ENCODE measurements at regions not wholly inside any gene's neighbourhood (a gene's known extent, or its start where the extent isn't known, plus 50 kb on each side); places are given as distances from the start of the nearest gene placed in this dataset.

DNA sequence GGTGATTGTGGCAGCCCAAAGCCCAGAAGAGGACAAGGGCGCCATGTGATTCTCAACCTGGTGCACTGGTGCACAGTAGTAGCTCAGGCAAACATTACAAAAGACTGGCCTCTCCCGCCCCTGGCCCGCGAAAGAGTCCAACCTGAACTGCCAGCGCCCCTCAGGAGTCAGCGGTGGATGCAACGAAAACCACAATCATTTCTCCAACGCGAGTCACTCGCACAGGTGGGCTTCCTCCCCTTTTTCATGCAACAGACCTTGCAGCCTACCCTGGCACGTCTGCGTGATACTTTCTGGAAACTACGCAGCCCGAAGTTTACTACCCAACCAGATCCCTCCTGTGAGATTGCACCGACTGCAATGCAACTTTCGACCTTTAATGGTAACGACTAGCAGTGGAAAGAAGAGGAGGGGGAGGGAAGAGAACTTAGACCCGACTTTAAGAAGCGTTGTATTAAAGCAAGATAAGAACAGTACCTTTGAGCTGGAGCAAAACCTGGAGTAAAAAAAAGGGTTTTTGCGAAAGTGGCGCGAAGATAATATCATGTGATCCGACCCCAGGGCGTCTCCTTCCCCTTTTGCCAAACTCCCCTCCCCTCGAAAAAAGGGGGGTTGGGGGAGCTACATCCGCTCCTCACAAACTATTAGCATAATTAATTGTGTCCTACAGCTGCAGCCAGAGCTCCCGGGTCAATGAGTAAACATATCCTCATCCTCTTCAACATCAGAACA, 63.3 kb upstream of the CCDC160 start:
- DNase-seq = no peak

DNA sequence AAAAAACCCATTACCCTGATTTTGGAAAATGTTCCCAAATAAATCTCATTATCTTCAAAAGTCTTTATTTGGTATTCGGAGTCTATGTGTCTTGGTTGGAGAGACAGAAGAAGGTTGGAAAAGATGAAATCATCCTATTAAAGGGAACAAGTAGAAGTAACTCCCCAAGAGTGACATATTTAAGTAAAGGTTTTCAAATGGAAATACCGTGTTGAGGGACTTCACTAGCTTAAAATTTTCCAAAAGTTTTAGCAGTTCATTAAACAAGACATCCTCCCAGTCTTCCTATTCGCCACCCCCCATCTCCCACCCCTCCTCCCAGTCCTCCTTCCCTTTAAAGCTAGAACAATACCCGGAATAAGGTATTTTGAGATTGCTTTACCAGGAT, 62.7 kb upstream of the CCDC160 start:
- DNase-seq = no peak

DNA sequence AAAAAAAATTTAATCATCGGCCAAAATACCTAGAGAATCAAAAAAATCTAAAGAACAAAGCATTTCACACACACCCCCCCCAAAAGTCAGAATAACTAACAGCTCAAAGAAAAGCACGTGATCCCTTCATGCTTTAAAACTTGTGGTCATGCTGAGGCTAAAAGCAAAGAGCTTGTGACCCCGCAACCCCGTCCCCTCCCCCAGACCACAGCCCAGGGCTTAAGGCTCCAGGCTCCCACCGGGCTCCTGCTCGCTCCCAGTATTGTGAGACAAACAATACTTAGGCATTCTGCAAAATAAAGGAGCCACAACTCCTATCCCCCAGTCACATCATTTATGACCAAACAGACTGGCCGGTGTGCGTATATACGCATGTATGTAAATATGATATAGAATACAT, 62.1 kb upstream of the CCDC160 start:
- DNase-seq = no peak

GRCh38 chrX:134177527-134177926, 59.5 kb upstream of the CCDC160 start:
- no peak for DNase-seq

GRCh38 chrX:134180601-134181274, 56.2 kb upstream of the CCDC160 start:
- DNase-seq = no peak

GRCh38 chrX:134181275-134181660, 55.7 kb upstream of the CCDC160 start:
- no peak for DNase-seq

DNA sequence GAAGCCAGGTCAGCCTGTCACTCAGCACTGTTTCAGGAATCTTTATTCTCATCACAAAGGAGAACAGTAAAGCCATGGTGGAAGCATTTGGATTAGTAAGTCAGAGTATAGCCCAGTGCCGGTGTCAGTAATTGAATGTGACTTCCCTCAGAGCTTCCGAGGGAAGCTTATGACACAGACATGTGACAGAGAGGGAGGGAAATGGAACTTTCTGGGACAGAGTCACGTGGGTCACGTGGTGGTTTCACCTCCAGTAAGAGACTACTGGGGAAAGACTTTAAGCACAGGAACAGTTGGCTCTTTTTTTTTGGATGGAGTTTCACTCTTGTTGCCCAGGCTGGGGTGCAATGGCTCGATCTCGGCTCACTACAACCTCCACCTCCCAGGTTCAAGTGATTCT, 53.3 kb upstream of the CCDC160 start:
- DNase-seq = no peak

DNA sequence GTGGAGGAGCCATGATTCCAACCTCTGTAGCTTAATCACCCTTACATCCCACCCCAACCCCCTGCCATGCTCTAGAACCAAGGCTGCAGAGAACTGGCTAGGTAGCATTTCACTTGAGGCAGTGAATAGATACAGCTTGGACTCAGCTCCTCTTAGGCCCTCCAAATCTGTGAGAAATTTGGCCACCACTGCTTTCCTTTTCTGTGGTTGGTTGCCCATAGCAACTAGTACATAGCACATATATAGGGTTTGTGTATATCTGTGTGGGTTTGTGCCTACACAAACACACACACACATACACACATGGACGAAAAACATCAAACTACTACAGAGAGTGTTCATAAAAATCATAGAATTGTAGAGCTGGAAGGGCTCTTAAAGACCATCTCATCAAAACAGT, 52.0 kb upstream of the CCDC160 start:
- DNase-seq = no peak

DNA sequence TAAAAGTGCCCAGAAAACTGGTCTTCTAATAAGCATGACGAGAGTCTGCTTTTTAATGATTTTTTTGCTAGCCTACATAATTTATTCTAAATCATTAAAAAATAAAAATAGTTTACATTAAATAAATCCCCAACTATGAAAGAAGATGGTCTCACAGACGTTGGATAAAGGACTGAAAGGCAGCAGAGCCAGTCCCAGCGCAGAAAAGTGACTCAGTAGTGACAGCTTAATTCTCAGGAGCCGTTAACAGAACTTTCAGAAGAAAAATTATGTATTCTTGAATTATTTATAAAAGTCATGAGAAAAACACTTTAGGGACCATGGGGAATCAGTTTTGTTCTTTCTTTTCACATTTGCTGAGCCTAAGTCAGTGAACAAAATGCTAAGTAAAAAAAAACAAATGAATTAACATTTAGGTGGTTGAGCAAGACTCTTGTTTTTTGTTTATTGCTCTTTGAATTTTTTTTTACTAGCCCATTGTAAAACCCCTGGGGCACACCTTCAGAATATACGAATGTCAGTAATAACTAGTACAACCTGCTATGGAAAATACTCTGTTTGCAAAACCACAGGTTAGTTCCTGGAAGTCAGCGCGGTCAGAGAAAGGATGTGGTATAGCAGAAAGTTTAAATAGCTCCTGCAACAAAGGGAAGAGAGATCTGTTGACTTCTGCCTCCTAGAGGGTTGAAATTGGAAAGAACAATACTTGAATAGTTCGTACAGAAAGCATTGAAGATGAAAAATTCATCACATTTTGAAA, 50.4 kb upstream of the CCDC160 start:
- peak; percentile 9 for DNase-seq
